Astrocyte (in vitro differentiated cells and primary cell): ENCODE measurements at regions not wholly inside any gene's neighbourhood (a gene's known extent, or its start where the extent isn't known, plus 50 kb on each side); places are given as distances from the start of the nearest gene placed in this dataset.

Experiments
- DNase-seq: peaks from one replicate; pipeline ENCODE4 v3.0.0-alpha.2; 2010; ENCODE audit warnings: low read depth
- FAIRE-seq: peaks from 2 replicates; lab custom pipeline; 2011; peaks lifted over from hg19 to GRCh38; lab: Jason Lieb, UNC
- H2AFZ ChIP-seq: 2 replicates; pipeline ENCODE4 v1.6.0; 2012; ENCODE audit warnings: low read depth, low read length, inconsistent platforms
- H3K27ac ChIP-seq: 2 replicates; pipeline ENCODE4 v1.5.1; 2011; ENCODE audit warnings: low read depth, low read length, inconsistent platforms
- H3K27me3 ChIP-seq: 2 replicates; pipeline ENCODE4 v1.6.0; 2011; ENCODE audit warnings: low read length, inconsistent platforms; ENCODE audit not compliant: insufficient read depth
- H3K36me3 ChIP-seq: 2 replicates; pipeline ENCODE4 v1.5.1; 2011; ENCODE audit warnings: low read length, inconsistent platforms; ENCODE audit not compliant: insufficient read depth
- H3K4me1 ChIP-seq: 2 replicates; pipeline ENCODE4 v1.5.1; 2011; ENCODE audit warnings: low read length, inconsistent platforms; ENCODE audit not compliant: insufficient read depth
- H3K4me2 ChIP-seq: 2 replicates; pipeline ENCODE4 v1.6.0; 2012; ENCODE audit warnings: low read length, inconsistent platforms
- H3K4me3 ChIP-seq: 2 replicates; pipeline ENCODE4 v1.5.1; 2011; ENCODE audit warnings: low read depth, mild to moderate bottlenecking, low read length, inconsistent platforms; ENCODE audit not compliant: insufficient read depth
- H3K79me2 ChIP-seq: 2 replicates; pipeline ENCODE4 v1.6.0; 2012; ENCODE audit warnings: mild to moderate bottlenecking, low read length, inconsistent platforms; ENCODE audit not compliant: insufficient read depth
- H3K9ac ChIP-seq: 2 replicates; pipeline ENCODE4 v1.6.0; 2012; ENCODE audit warnings: mild to moderate bottlenecking, low read length, inconsistent platforms
- H3K9me3 ChIP-seq: 2 replicates; pipeline ENCODE4 v1.5.1; 2012; ENCODE audit warnings: low read depth, mild to moderate bottlenecking, low read length, inconsistent platforms; ENCODE audit not compliant: insufficient read depth
- H4K20me1 ChIP-seq: 2 replicates; pipeline ENCODE4 v1.6.0; 2012; ENCODE audit warnings: low read length, inconsistent platforms; ENCODE audit not compliant: insufficient read depth
- H3K27ac Mint-ChIP-seq: one replicate; pipeline ENCODE4 v1.8.0; 2021; ENCODE audit warnings: mild to moderate bottlenecking, mixed read lengths; ENCODE audit not compliant: unreplicated experiment
- H3K27me3 Mint-ChIP-seq: one replicate; pipeline ENCODE4 v1.8.0; 2021; ENCODE audit warnings: low read depth, mixed read lengths; ENCODE audit not compliant: unreplicated experiment
- H3K36me3 Mint-ChIP-seq: one replicate; pipeline ENCODE4 v1.8.0; 2021; ENCODE audit warnings: low read depth, mixed read lengths; ENCODE audit not compliant: unreplicated experiment
- H3K4me1 Mint-ChIP-seq: one replicate; pipeline ENCODE4 v1.8.0; 2021; ENCODE audit warnings: low read depth, mixed read lengths; ENCODE audit not compliant: unreplicated experiment
- H3K4me3 Mint-ChIP-seq: one replicate; pipeline ENCODE4 v1.8.0; 2021; ENCODE audit warnings: mild to moderate bottlenecking, moderate library complexity, mixed read lengths; ENCODE audit not compliant: unreplicated experiment
- H3K9me3 Mint-ChIP-seq: one replicate; pipeline ENCODE4 v1.8.0; 2021; ENCODE audit warnings: mild to moderate bottlenecking, mixed read lengths; ENCODE audit not compliant: unreplicated experiment
- EZH2 ChIP-seq: IDR thresholded peaks from 2 replicates; pipeline ENCODE4 v1.6.1; 2012; ENCODE audit warnings: mild to moderate bottlenecking, low read length, inconsistent platforms; ENCODE audit not compliant: insufficient read depth
- TF ChIP-seq, protein P1 (sequence below): IDR thresholded peaks from 2 replicates; pipeline ENCODE4 v1.5.1; 2011; ENCODE audit warnings: low read depth, mild to moderate bottlenecking, inconsistent platforms, low read length, moderate library complexity; ENCODE audit not compliant: insufficient read depth

DNA sequence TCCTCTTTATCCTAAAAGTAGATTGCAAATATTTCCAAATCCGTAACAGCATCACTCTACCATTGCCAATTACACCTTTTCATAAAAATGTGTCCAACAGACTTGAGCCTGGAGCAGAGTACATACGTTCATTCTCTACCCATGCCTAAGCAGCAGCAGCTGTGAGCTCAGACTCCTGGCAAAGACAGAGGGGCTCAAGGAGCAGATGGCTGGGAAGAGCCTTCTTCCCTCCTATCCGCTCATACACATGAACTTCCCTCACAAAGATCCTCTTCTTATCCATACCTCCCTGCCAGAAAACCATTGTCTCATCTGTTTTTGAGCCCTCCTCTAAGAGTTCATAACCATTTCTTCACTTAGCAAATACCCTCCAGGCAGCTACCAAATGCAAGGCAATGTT is 164.3 kb upstream of the ARL4C start:
- Histone ChIP-seq H3K36me3 (no peaks in the 10 kb centered on the region), H4K20me1 (no peaks in the 10 kb centered on the region), H3K4me3 (no peak overlapping the region), H3K27ac (no peak overlapping the region), H2AFZ (no peak overlapping the region), H3K9ac (no peak overlapping the region), H3K27me3 (no peaks in the 10 kb centered on the region), H3K79me2 (no peaks in the 10 kb centered on the region), H3K4me1 (no peaks in the 10 kb centered on the region), H3K9me3 (peaks cover 4% of the 10 kb centered on the region), H3K4me2 (no peak overlapping the region)
- no peaks in the 10 kb centered on the region for H3K4me1 Mint-ChIP-seq
- H3K27ac Mint-ChIP-seq, result no peak overlapping the region
- no peak overlapping the region for H3K4me3 Mint-ChIP-seq
- peaks cover 2% of the 10 kb centered on the region for H3K36me3 Mint-ChIP-seq
- DNase-seq, result no peak
- peaks cover 12% of the 10 kb centered on the region for H3K9me3 Mint-ChIP-seq
- H3K27me3 Mint-ChIP-seq, result peaks cover under 1% of the 10 kb centered on the region
- no peak for FAIRE-seq
- TF ChIP-seq EZH2, result no peak
- TF ChIP-seq, protein P1, sequence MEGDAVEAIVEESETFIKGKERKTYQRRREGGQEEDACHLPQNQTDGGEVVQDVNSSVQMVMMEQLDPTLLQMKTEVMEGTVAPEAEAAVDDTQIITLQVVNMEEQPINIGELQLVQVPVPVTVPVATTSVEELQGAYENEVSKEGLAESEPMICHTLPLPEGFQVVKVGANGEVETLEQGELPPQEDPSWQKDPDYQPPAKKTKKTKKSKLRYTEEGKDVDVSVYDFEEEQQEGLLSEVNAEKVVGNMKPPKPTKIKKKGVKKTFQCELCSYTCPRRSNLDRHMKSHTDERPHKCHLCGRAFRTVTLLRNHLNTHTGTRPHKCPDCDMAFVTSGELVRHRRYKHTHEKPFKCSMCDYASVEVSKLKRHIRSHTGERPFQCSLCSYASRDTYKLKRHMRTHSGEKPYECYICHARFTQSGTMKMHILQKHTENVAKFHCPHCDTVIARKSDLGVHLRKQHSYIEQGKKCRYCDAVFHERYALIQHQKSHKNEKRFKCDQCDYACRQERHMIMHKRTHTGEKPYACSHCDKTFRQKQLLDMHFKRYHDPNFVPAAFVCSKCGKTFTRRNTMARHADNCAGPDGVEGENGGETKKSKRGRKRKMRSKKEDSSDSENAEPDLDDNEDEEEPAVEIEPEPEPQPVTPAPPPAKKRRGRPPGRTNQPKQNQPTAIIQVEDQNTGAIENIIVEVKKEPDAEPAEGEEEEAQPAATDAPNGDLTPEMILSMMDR, result no peak

GRCh38 chr2:234655706-234656105 is 158.8 kb upstream of the ARL4C start:
- Histone ChIP-seq H3K27ac (no peak overlapping the region), H2AFZ (no peak overlapping the region), H3K4me1 (no peaks in the 10 kb centered on the region), H3K4me2 (no peak overlapping the region), H3K79me2 (no peaks in the 10 kb centered on the region), H3K9ac (no peak overlapping the region), H3K36me3 (no peaks in the 10 kb centered on the region), H3K27me3 (no peaks in the 10 kb centered on the region), H3K9me3 (no peaks in the 10 kb centered on the region), H3K4me3 (no peak overlapping the region), H4K20me1 (no peaks in the 10 kb centered on the region)
- peaks cover 7% of the 10 kb centered on the region for H3K27me3 Mint-ChIP-seq
- no peaks in the 10 kb centered on the region for H3K9me3 Mint-ChIP-seq
- H3K4me3 Mint-ChIP-seq, result no peak overlapping the region
- no peaks in the 10 kb centered on the region for H3K36me3 Mint-ChIP-seq
- no peak for DNase-seq
- no peak overlapping the region for H3K27ac Mint-ChIP-seq
- no peaks in the 10 kb centered on the region for H3K4me1 Mint-ChIP-seq
- no peak for TF ChIP-seq EZH2
- TF ChIP-seq, protein P1, result no peak
- no peak for FAIRE-seq

GRCh38 chr2:234650911-234651310 is 154.0 kb upstream of the ARL4C start:
- Mint-ChIP-seq H3K4me1 (no peaks in the 10 kb centered on the region), H3K27me3 (peaks cover 6% of the 10 kb centered on the region), H3K4me3 (no peak overlapping the region), H3K9me3 (no peaks in the 10 kb centered on the region), H3K36me3 (peaks cover 2% of the 10 kb centered on the region), H3K27ac (no peak overlapping the region)
- no peaks in the 10 kb centered on the region for H3K27me3 ChIP-seq
- no peaks in the 10 kb centered on the region for H4K20me1 ChIP-seq
- no peak overlapping the region for H2AFZ ChIP-seq
- H3K9me3 ChIP-seq, result no peaks in the 10 kb centered on the region
- no peak for FAIRE-seq
- H3K4me3 ChIP-seq, result no peak overlapping the region
- no peaks in the 10 kb centered on the region for H3K36me3 ChIP-seq
- TF ChIP-seq, protein P1, result no peak
- TF ChIP-seq EZH2, result no peak
- H3K4me1 ChIP-seq, result no peaks in the 10 kb centered on the region
- no peak overlapping the region for H3K4me2 ChIP-seq
- DNase-seq, result no peak
- no peak overlapping the region for H3K27ac ChIP-seq
- no peaks in the 10 kb centered on the region for H3K79me2 ChIP-seq
- H3K9ac ChIP-seq, result no peak overlapping the region
